ENCODE measurements at regions not wholly inside any gene's neighbourhood (a gene's known extent, or its start where the extent isn't known, plus 50 kb on each side); places are given as distances from the start of the nearest gene placed in this dataset.

DNA sequence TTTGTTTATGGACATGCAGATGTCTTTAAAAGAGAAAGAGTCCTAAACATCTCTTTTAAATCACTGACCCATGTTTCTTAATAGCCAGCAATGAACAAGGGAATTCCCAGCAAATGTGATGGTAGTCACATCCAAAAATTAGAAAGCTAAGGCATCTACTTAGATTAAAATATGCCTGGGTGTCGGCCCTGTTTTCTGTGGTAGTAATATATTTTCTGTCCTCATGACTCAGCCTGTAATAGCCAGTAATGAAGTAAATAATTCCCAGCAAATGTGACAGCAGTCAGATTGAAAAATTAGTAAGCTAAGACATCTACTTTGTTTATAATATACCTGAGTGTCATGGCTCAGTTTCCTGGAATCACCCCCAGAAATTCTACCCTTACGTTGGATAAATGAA lies 60.6 kb upstream of the MYRIP start:
- BruUV-seq (replicated peaks), result no TSS peak
- TF ChIP-seq CHD1 (IDR thresholded peaks at IDR 0.05; ENCODE audit: low read depth, low read length) (no peak), RCOR1 (IDR thresholded peaks at IDR 0.05; ENCODE audit: insufficient replicate concordance, low read length) (no peak), BHLHE40 (IDR thresholded peaks at IDR 0.05; ENCODE audit: low read depth, low read length) (no peak), CEBPB (IDR thresholded peaks at IDR 0.05; ENCODE audit: low read depth, low read length) (no peak), POLR2A (IDR thresholded peaks at IDR 0.05; ENCODE audit: low read depth, low read length) (no peak), MAFK (IDR thresholded peaks at IDR 0.05; ENCODE audit: low read depth, low read length) (no peak), NFE2L2 (IDR thresholded peaks at IDR 0.05; ENCODE audit: low read depth, low read length) (no peak), SMC3 (IDR thresholded peaks at IDR 0.05; ENCODE audit: low read depth, low read length) (no peak), RAD21 (IDR thresholded peaks at IDR 0.05; ENCODE audit: low read length) (no peak), FOS (IDR thresholded peaks at IDR 0.05; ENCODE audit: low read depth, low read length) (no peak), MAZ (IDR thresholded peaks at IDR 0.05; ENCODE audit: borderline replicate concordance, low read depth, low read length) (no peak), RFX5 (IDR thresholded peaks at IDR 0.05; ENCODE audit: low read depth, low read length) (no peak)
- TF ChIP-seq, protein P1, sequence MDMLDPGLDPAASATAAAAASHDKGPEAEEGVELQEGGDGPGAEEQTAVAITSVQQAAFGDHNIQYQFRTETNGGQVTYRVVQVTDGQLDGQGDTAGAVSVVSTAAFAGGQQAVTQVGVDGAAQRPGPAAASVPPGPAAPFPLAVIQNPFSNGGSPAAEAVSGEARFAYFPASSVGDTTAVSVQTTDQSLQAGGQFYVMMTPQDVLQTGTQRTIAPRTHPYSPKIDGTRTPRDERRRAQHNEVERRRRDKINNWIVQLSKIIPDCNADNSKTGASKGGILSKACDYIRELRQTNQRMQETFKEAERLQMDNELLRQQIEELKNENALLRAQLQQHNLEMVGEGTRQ (IDR thresholded peaks at IDR 0.05; ENCODE audit: low read depth, low read length), result no peak
- TF ChIP-seq, protein P2, sequence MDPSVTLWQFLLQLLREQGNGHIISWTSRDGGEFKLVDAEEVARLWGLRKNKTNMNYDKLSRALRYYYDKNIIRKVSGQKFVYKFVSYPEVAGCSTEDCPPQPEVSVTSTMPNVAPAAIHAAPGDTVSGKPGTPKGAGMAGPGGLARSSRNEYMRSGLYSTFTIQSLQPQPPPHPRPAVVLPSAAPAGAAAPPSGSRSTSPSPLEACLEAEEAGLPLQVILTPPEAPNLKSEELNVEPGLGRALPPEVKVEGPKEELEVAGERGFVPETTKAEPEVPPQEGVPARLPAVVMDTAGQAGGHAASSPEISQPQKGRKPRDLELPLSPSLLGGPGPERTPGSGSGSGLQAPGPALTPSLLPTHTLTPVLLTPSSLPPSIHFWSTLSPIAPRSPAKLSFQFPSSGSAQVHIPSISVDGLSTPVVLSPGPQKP (IDR thresholded peaks at IDR 0.05; ENCODE audit: borderline replicate concordance, low read depth, low read length), result no peak
- TF ChIP-seq, protein P3, sequence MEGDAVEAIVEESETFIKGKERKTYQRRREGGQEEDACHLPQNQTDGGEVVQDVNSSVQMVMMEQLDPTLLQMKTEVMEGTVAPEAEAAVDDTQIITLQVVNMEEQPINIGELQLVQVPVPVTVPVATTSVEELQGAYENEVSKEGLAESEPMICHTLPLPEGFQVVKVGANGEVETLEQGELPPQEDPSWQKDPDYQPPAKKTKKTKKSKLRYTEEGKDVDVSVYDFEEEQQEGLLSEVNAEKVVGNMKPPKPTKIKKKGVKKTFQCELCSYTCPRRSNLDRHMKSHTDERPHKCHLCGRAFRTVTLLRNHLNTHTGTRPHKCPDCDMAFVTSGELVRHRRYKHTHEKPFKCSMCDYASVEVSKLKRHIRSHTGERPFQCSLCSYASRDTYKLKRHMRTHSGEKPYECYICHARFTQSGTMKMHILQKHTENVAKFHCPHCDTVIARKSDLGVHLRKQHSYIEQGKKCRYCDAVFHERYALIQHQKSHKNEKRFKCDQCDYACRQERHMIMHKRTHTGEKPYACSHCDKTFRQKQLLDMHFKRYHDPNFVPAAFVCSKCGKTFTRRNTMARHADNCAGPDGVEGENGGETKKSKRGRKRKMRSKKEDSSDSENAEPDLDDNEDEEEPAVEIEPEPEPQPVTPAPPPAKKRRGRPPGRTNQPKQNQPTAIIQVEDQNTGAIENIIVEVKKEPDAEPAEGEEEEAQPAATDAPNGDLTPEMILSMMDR (conservative IDR thresholded peaks at IDR 0.05; ENCODE audit: low read depth, low read length), result no peak
- Histone ChIP-seq H3K56ac (ENCODE audit: extremely low read depth, insufficient read depth, low read length) (no peak overlapping the region), H3K9ac (ENCODE audit: low read depth, low read length) (no peak overlapping the region), H3K23ac (ENCODE audit: low read depth, low read length) (no peak overlapping the region), H2BK20ac (ENCODE audit: low read depth, low read length) (no peak overlapping the region), H2BK5ac (ENCODE audit: low read depth, low read length, poor library complexity, severe bottlenecking) (no peak overlapping the region), H3K4me1 (ENCODE audit: control insufficient read depth, insufficient read depth, low read length) (no peaks in the 10 kb centered on the region), H4K8ac (ENCODE audit: low read depth in 2 of 2, low read length in 2 of 2) (no peak overlapping the region), H3K27ac (ENCODE audit: insufficient read depth, low read length) (no peak overlapping the region), H3K4me2 (ENCODE audit: low read depth, low read length) (no peak overlapping the region), H3K18ac (ENCODE audit: low read depth, low read length) (no peak overlapping the region), H3K36me3 (ENCODE audit: control insufficient read depth, insufficient read depth, low read length) (no peaks in the 10 kb centered on the region), H3K9me1 (ENCODE audit: insufficient read depth, low read length) (no peaks in the 10 kb centered on the region), H3K4me3 (ENCODE audit: insufficient read depth, low read depth, low read length) (no peak overlapping the region), H2AFZ (replicated peaks; ENCODE audit: low read length, poor library complexity) (no peak overlapping the region), H4K91ac (ENCODE audit: insufficient read depth, low read depth, low read length) (no peak overlapping the region), H2AK9ac (replicated peaks; ENCODE audit: low read depth, low read length, poor library complexity) (no peak overlapping the region), H4K5ac (ENCODE audit: low read depth, low read length) (no peak overlapping the region), H3K9me3 (ENCODE audit: control insufficient read depth, insufficient read depth, low read length) (peaks cover 14% of the 10 kb centered on the region), H3K14ac (replicated peaks; ENCODE audit: low read depth, low read length) (no peak overlapping the region), H3K4ac (ENCODE audit: low read depth, low read length) (no peak overlapping the region), H2BK15ac (ENCODE audit: low read depth, low read length) (no peak overlapping the region), H2BK120ac (ENCODE audit: low read depth, low read length) (no peak overlapping the region), H3K27me3 (ENCODE audit: control insufficient read depth, insufficient read depth, low read length) (no peaks in the 10 kb centered on the region), H3K79me1 (ENCODE audit: low read depth in 1 of 2, low read length in 2 of 2) (no peaks in the 10 kb centered on the region), H2AK5ac (ENCODE audit: low read depth, low read length) (no peak overlapping the region), H4K20me1 (ENCODE audit: insufficient read depth, low read length) (no peaks in the 10 kb centered on the region)
- in situ Hi-C loops (cut with MboI; ENCODE audit: low sequenced_read_pairs) (no loop called here), dilution Hi-C loops (cut with HindIII; ENCODE audit: low sequenced_read_pairs, unreplicated experiment) (no loop called here), intact Hi-C loops (cut with micrococcal nuclease) (no loop called here)
- CTCF ChIA-PET, result no interaction called here
- WGBS, 2 experiments (ENCODE audit: extremely low coverage in 2 of 2, insufficient read length in 1 of 2), result no CpG with 5 or more reads among the region's 2 CpGs
- DNase-seq, result no peak
- no peak for ATAC-seq (ENCODE audit: low read depth)
- POLR2A ChIA-PET (ENCODE audit: unreplicated experiment), result no interaction called here

All from IMR-90 (cell line).